GM23338 (cell line): ENCODE measurements at regions not wholly inside any gene's neighbourhood (a gene's known extent, or its start where the extent isn't known, plus 50 kb on each side); places are given as distances from the start of the nearest gene placed in this dataset.

Source experiments
- ATAC-seq: fragments of 200-7000 bp; cut with Tn5 transposase; 3 replicates; pipeline ENCODE4 v1.9.1; 2020
- DNase-seq: peaks from one replicate; pipeline ENCODE4 v3.0.0-alpha.2; 2015; ENCODE audit warnings: low spot score
- H2AFZ ChIP-seq: fragments of 200-600 bp; sonication (generic); 2 replicates; pipeline ENCODE4 v1.8.0; 2016; ENCODE audit warnings: antibody characterized with exemption, mild to moderate bottlenecking, moderate library complexity
- H3F3A ChIP-seq: fragments of 200-600 bp; sonication (generic); replicated peaks from 2 replicates; pipeline ENCODE4 v1.8.0; 2017; ENCODE audit warnings: antibody characterized with exemption, mixed run types, low read depth
- H3K27ac ChIP-seq: fragments of 200-600 bp; sonication (generic); 2 replicates; pipeline ENCODE4 v1.6.1; 2016; ENCODE audit warnings: low read depth
- H3K27me3 ChIP-seq: fragments of 200-600 bp; sonication (generic); 2 replicates; pipeline ENCODE4 v1.8.0; 2016; ENCODE audit warnings: mild to moderate bottlenecking, mixed run types, moderate library complexity; ENCODE audit not compliant: insufficient read depth
- H3K36me3 ChIP-seq: fragments of 200-600 bp; sonication (generic); 2 replicates; pipeline ENCODE4 v1.8.0; 2016; ENCODE audit warnings: mild to moderate bottlenecking; ENCODE audit not compliant: insufficient read depth
- H3K4me1 ChIP-seq: fragments of 200-600 bp; sonication (generic); 2 replicates; pipeline ENCODE4 v1.8.0; 2016; ENCODE audit warnings: mild to moderate bottlenecking, moderate library complexity; ENCODE audit not compliant: insufficient read depth
- H3K4me2 ChIP-seq: fragments of 200-600 bp; sonication (generic); 2 replicates; pipeline ENCODE4 v1.7.1; 2017; ENCODE audit warnings: mixed run types
- H3K4me3 ChIP-seq: fragments of 200-600 bp; sonication (generic); 2 replicates; pipeline ENCODE4 v1.6.1; 2016; ENCODE audit warnings: mixed run types
- H3K79me2 ChIP-seq: fragments of 200-600 bp; sonication (generic); replicated peaks from 2 replicates; pipeline ENCODE4 v1.8.0; 2017; ENCODE audit warnings: mild to moderate bottlenecking; ENCODE audit not compliant: insufficient read depth
- H3K9me2 ChIP-seq: fragments of 200-600 bp; sonication (generic); 2 replicates; pipeline ENCODE4 v1.8.0; 2017; ENCODE audit not compliant: insufficient read depth
- H4K20me1 ChIP-seq: fragments of 200-600 bp; sonication (generic); replicated peaks from 2 replicates; pipeline ENCODE4 v1.8.0; 2017; ENCODE audit warnings: mild to moderate bottlenecking; ENCODE audit not compliant: insufficient read depth
- H3K27ac Mint-ChIP-seq: 2 replicates; pipeline ENCODE4 v1.8.0; 2020; ENCODE audit warnings: inconsistent platforms, mild to moderate bottlenecking, moderate library complexity, mixed read lengths
- H3K27me3 Mint-ChIP-seq: 3 replicates; pipeline ENCODE4 v1.8.0; 2022; ENCODE audit warnings: low read depth, mild to moderate bottlenecking, moderate library complexity, mixed read lengths, inconsistent platforms; ENCODE audit not compliant: insufficient read depth, poor library complexity
- H3K36me3 Mint-ChIP-seq: 3 replicates; pipeline ENCODE4 v1.8.0; 2021; ENCODE audit warnings: low read depth, mild to moderate bottlenecking, inconsistent platforms, moderate library complexity, mixed read lengths
- H3K4me1 Mint-ChIP-seq: 3 replicates; pipeline ENCODE4 v1.8.0; 2020; ENCODE audit warnings: mild to moderate bottlenecking, inconsistent platforms, mixed read lengths
- H3K4me3 Mint-ChIP-seq: 3 replicates; pipeline ENCODE4 v1.8.0; 2021; ENCODE audit warnings: moderate library complexity, mild to moderate bottlenecking, inconsistent platforms, mixed read lengths
- H3K9me3 Mint-ChIP-seq: 3 replicates; pipeline ENCODE4 v1.8.0; 2020; ENCODE audit warnings: moderate library complexity, mild to moderate bottlenecking, inconsistent platforms, mixed read lengths
- CREB1 ChIP-seq: fragments of 250-450 bp; sonication (Bioruptor Pico); IDR thresholded peaks from 2 replicates; pipeline ENCODE4 v1.5.0; 2020; ENCODE audit warnings: low read depth, mild to moderate bottlenecking, moderate library complexity
- CTCF ChIP-seq, 2 experiments: fragments of 200-600 bp in 1 of 2; sonication (generic) in 1 of 2; conservative IDR thresholded peaks; 2 replicates each; pipeline versions ENCODE4 v1.5.1 to v1.6.1; 2016 to 2017; ENCODE audit warnings: antibody characterized with exemption in 2 of 2, low read depth in 2 of 2, mild to moderate bottlenecking in 2 of 2, moderate library complexity in 1 of 2
- ETS1 ChIP-seq: IDR thresholded peaks from 2 replicates; pipeline ENCODE4 v1.6.1; 2016; ENCODE audit warnings: antibody characterized with exemption
- EZH2 ChIP-seq: fragments of 200-600 bp; sonication (generic); IDR thresholded peaks from one replicate; pipeline ENCODE4 v1.8.0; 2017; ENCODE audit warnings: antibody characterized with exemption, mild to moderate bottlenecking, low read depth; ENCODE audit not compliant: unreplicated experiment
- EZH2phosphoT487 ChIP-seq: fragments of 200-600 bp; sonication (generic); IDR thresholded peaks from one replicate; pipeline ENCODE4 v1.8.1; 2018; ENCODE audit warnings: antibody characterized with exemption; ENCODE audit not compliant: unreplicated experiment
- JUNB ChIP-seq: IDR thresholded peaks from one replicate; pipeline ENCODE4 v1.6.1; 2016; ENCODE audit warnings: antibody characterized with exemption; ENCODE audit not compliant: unreplicated experiment
- NANOG ChIP-seq: IDR thresholded peaks from 2 replicates; pipeline ENCODE4 v1.6.1; 2016; ENCODE audit warnings: antibody characterized with exemption, borderline replicate concordance
- REST ChIP-seq: IDR thresholded peaks from one replicate; pipeline ENCODE4 v1.6.1; 2018; ENCODE audit warnings: antibody characterized with exemption; ENCODE audit not compliant: unreplicated experiment
- ZNF331 ChIP-seq: fragments of 250-450 bp; sonication (Bioruptor Pico); IDR thresholded peaks from 2 replicates; pipeline ENCODE4 v1.5.0; 2020; ENCODE audit warnings: low read depth, mild to moderate bottlenecking, moderate library complexity
- ZNF462 ChIP-seq: fragments of 250-450 bp; sonication (Bioruptor Pico); IDR thresholded peaks from 2 replicates; pipeline ENCODE4 v1.5.0; 2020; ENCODE audit warnings: mild to moderate bottlenecking, moderate library complexity

- no peak for TF ChIP-seq REST
- TF ChIP-seq NANOG = no peak
- TF ChIP-seq CTCF (conservative IDR thresholded peaks at IDR 0.05; ENCODE audit: low read depth in 2 of 2) = no peak
- TF ChIP-seq CREB1 = no peak
- TF ChIP-seq ZNF331 (CRISPR knock-in tag) = no peak
These were observed 56.4 kb upstream of the GNAI1 start (continued) for GRCh38 chr7:80078159-80078731.

DNA sequence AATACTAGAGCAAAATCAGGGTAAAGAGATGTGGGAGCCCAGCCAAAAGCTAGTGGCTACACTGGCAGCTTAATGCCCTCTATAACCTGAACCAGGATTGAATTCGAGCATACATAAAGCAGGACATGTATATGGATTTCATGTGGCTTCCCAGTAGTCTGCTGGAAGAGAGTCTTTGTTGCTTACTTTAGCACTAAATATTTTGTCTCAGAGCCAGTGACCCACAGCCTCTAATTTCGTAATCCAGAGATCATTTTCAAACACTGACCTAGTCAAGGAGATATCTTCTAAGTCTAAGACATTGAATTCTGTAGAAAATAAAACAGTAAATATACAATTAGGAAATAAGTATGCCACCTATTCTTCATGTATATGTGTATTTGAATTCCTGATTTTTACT lies 64.2 kb upstream of the GNAI1 start:
- no peaks in the 10 kb centered on the region for H3K4me1 ChIP-seq
- peaks cover 23% of the 10 kb centered on the region for H3K9me3 Mint-ChIP-seq
- H3K27me3 ChIP-seq = no peaks in the 10 kb centered on the region
- H3K4me3 ChIP-seq = no peak overlapping the region
- H2AFZ ChIP-seq = no peak overlapping the region; the same call in 1 of the 2 replicates
- DNase-seq (no peak), ATAC-seq (no peak)
- H3K27ac Mint-ChIP-seq = no peak overlapping the region
- no peak overlapping the region for H3K27ac ChIP-seq
- no peaks in the 10 kb centered on the region; the same call in 1 of the 2 replicates for H3K36me3 ChIP-seq
- no peaks in the 10 kb centered on the region for H3K4me1 Mint-ChIP-seq
- no peaks in the 10 kb centered on the region for H3K79me2 ChIP-seq
- no peak overlapping the region for H3K4me3 Mint-ChIP-seq
- 0 out of 2 replicates have a peak, but pooled peaks cover 3% of the 10 kb centered on the region for H3K9me2 ChIP-seq
- H3K4me2 ChIP-seq = no peak overlapping the region
- H4K20me1 ChIP-seq = no peaks in the 10 kb centered on the region
- no peaks in the 10 kb centered on the region for H3F3A ChIP-seq
- no peaks in the 10 kb centered on the region for H3K27me3 Mint-ChIP-seq
- peaks cover 17% of the 10 kb centered on the region for H3K36me3 Mint-ChIP-seq
- TF ChIP-seq ETS1 = no peak
- TF ChIP-seq CREB1 = no peak
- TF ChIP-seq ZNF462 (CRISPR knock-in tag) = no peak
- no peak for TF ChIP-seq JUNB
- TF ChIP-seq EZH2 = no peak
- no peak for TF ChIP-seq ZNF331 (CRISPR knock-in tag)
- no peak for TF ChIP-seq EZH2phosphoT487
